Erythroblast (primary cell): ENCODE measurements at regions not wholly inside any gene's neighbourhood (a gene's known extent, or its start where the extent isn't known, plus 50 kb on each side); places are given as distances from the start of the nearest gene placed in this dataset.

ENCODE experiments used
- GATA1 ChIP-seq: IDR thresholded peaks from 2 replicates; pipeline ENCODE4 v1.6.1; 2011; ENCODE audit warnings: low read depth, mild to moderate bottlenecking, control low read depth, low read length, moderate library complexity
- POLR2A ChIP-seq: IDR thresholded peaks from 2 replicates; pipeline ENCODE4 v1.6.1; 2011; ENCODE audit warnings: mild to moderate bottlenecking, low read length

DNA sequence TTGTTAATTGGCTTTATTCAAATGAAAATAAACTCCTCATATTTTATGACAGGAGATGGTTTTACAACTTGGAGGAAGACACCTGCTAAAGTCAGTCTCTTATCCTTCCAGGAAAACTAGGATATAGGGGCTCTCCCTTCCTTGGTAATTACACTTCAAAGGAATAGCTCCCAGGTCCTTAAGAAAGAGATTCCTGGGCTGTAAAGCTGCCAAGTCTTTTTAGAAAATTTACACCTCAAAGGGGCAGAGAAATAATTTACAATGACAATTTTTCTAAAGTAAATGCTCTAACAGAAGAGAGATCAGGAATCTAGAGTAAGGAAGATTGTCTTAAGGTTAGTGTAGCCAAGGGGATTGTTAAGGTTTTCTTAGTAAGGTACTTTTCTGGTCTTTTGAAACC, 1359.0 kb downstream of the OLFM4 start:
- no peak for TF ChIP-seq POLR2A
- TF ChIP-seq GATA1, result no peak
